Gastrocnemius medialis (tissue), 4 donors: ENCODE measurements at regions not wholly inside any gene's neighbourhood (a gene's known extent, or its start where the extent isn't known, plus 50 kb on each side); places are given as distances from the start of the nearest gene placed in this dataset.

Source experiments
- CTCF ChIP-seq, 5 experiments: fragments of 450-650 bp in 3 of 5; fragments of 200-600 bp in 2 of 5; sonication (generic) in 2 of 5; IDR thresholded peaks in 4 of 5; conservative IDR thresholded peaks in 1 of 5; 1 replicate in 4 of 5; 2 replicates in 1 of 5; pipeline ENCODE4 v1.5.1; 2016 to 2019; ENCODE audit warnings: antibody characterized with exemption in 5 of 5, mild to moderate bottlenecking in 3 of 5, moderate library complexity in 3 of 5
- POLR2A ChIP-seq, 2 donors: fragments of 450-650 bp; IDR thresholded peaks; one replicate each; pipeline ENCODE4 v1.6.1; 2017; ENCODE audit warnings: antibody characterized with exemption in 2 of 2, mild to moderate bottlenecking in 2 of 2, moderate library complexity in 2 of 2

DNA sequence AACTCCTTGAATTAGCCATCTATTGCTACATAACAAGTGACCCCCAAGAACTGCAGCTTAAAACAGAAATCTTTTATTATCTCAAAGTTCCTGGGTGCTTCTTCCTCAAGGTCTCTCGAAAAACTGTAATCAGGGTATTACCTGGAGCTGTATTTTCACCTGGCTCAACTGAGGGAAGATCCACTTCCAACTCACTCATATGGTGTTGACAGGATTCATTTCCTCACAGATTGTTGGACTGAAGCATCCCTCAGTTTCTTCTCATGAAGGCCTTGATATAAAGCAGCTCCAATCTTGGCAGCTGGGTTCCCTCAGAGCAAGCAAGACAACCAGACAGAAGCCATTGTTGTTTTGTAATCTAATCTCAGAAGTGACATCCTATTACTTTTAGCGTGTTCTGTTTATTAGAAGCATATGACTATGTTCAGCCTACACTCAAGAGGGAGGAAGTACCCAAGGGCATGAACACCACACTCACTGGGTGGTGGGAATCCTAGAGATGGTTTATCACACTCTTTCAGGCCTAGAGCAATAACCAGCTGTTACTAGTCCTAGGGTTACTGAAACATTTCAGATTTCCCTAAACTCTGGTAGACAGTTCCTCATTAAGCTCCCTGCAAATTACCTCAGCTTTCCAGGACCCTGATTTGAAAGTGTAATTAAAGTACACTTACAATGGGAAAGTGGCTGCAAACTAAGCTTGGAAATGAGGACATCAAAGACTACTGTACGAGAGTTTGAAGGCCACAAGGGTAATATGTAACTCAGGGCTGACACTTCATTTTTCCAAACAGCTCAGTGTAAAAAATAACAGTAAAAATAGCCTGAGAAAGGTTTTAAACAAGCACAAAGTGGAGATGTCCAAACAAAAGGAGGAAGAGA is 222.2 kb downstream of the SEC23A start:
- TF ChIP-seq POLR2A (IDR thresholded peaks at IDR 0.05) (no peak), CTCF (IDR thresholded peaks at IDR 0.05 in 4 of 5, conservative IDR thresholded peaks at IDR 0.05 in 1 of 5) (no peak)
